Loucy (cell line): ENCODE measurements at regions not wholly inside any gene's neighbourhood (a gene's known extent, or its start where the extent isn't known, plus 50 kb on each side); places are given as distances from the start of the nearest gene placed in this dataset.

Experiments used
- H2AFZ ChIP-seq: fragments of 200-600 bp; sonication (generic); 2 replicates; pipeline ENCODE4 v1.6.0; 2016; ENCODE audit warnings: antibody characterized with exemption, mild to moderate bottlenecking, low read length, moderate library complexity
- H3F3A ChIP-seq: fragments of 200-600 bp; 2 replicates; pipeline ENCODE4 v1.6.0; 2016; ENCODE audit warnings: antibody characterized with exemption, low read depth, mild to moderate bottlenecking
- H3K27me3 ChIP-seq: fragments of 200-600 bp; sonication (generic); 2 replicates; pipeline ENCODE4 v1.6.1; 2014; ENCODE audit warnings: low read length, mild to moderate bottlenecking; ENCODE audit not compliant: insufficient read depth, poor library complexity, severe bottlenecking
- H3K36me3 ChIP-seq: fragments of 200-600 bp; sonication (generic); 2 replicates; pipeline ENCODE4 v1.6.1; 2016; ENCODE audit warnings: low read length; ENCODE audit not compliant: insufficient read depth
- H3K4me1 ChIP-seq: fragments of 200-600 bp; sonication (generic); 2 replicates; pipeline ENCODE4 v1.5.1; 2014; ENCODE audit warnings: low read length, mild to moderate bottlenecking; ENCODE audit not compliant: insufficient read depth, poor library complexity, severe bottlenecking
- H3K4me2 ChIP-seq: fragments of 200-600 bp; sonication (generic); 2 replicates; pipeline ENCODE4 v1.6.0; 2014; ENCODE audit warnings: antibody characterized with exemption, low read length, low read depth, mild to moderate bottlenecking; ENCODE audit not compliant: poor library complexity, severe bottlenecking
- H3K4me3 ChIP-seq: fragments of 200-600 bp; sonication (generic); 2 replicates; pipeline ENCODE4 v1.5.1; 2014; ENCODE audit warnings: low read length, mild to moderate bottlenecking, mixed read lengths; ENCODE audit not compliant: poor library complexity, severe bottlenecking
- H3K79me2 ChIP-seq: fragments of 200-600 bp; sonication (generic); 2 replicates; pipeline ENCODE4 v1.6.1; 2014; ENCODE audit warnings: low read length; ENCODE audit not compliant: insufficient read depth
- H3K9ac ChIP-seq: fragments of 200-600 bp; sonication (generic); 2 replicates; pipeline ENCODE4 v1.6.0; 2014; ENCODE audit warnings: mild to moderate bottlenecking, low read depth, low read length, moderate library complexity; ENCODE audit not compliant: poor library complexity, severe bottlenecking
- H3K9me2 ChIP-seq: fragments of 200-600 bp; sonication (generic); replicated peaks from 2 replicates; pipeline ENCODE4 v1.6.1; 2016; ENCODE audit warnings: low read depth, low read length, mixed read lengths
- H3K9me3 ChIP-seq: fragments of 200-600 bp; sonication (generic); 2 replicates; pipeline ENCODE4 v1.6.1; 2014; ENCODE audit warnings: mild to moderate bottlenecking, antibody characterized with exemption, low read length, low read depth; ENCODE audit not compliant: insufficient read depth
- H4K20me1 ChIP-seq: fragments of 200-600 bp; sonication (generic); 2 replicates; pipeline ENCODE4 v1.6.0; 2014; ENCODE audit warnings: antibody characterized with exemption, low read length, mild to moderate bottlenecking; ENCODE audit not compliant: insufficient read depth, poor library complexity, severe bottlenecking
- CTCF ChIP-seq: fragments of 200-600 bp; sonication (generic); conservative IDR thresholded peaks from 2 replicates; pipeline ENCODE4 v1.5.1; 2014; ENCODE audit warnings: mild to moderate bottlenecking, antibody characterized with exemption, low read length
- EZH2phosphoT487 ChIP-seq: fragments of 200-600 bp; IDR thresholded peaks from 2 replicates; pipeline ENCODE4 v1.6.1; 2018; ENCODE audit warnings: antibody characterized with exemption, mild to moderate bottlenecking, moderate library complexity, borderline replicate concordance

- Histone ChIP-seq H3K9me2 (no peaks in the 10 kb centered on the region), H3K27me3 (no peaks in the 10 kb centered on the region), H3K79me2 (no peaks in the 10 kb centered on the region), H3F3A (no peaks in the 10 kb centered on the region), H3K36me3 (no peaks in the 10 kb centered on the region), H3K4me3 (no peak overlapping the region), H2AFZ (no peak overlapping the region), H3K9ac (no peak overlapping the region), H4K20me1 (no peaks in the 10 kb centered on the region), H3K4me2 (no peak overlapping the region), H3K9me3 (no peaks in the 10 kb centered on the region), H3K4me1 (no peaks in the 10 kb centered on the region)
- no peak for TF ChIP-seq EZH2phosphoT487
- no peak for TF ChIP-seq CTCF
Observed at GRCh38 chr1:239572183-239572582, 185.8 kb downstream of the CHRM3 start.

- no peak overlapping the region for H3K9ac ChIP-seq
- H3K9me3 ChIP-seq = no peaks in the 10 kb centered on the region
- no peaks in the 10 kb centered on the region for H3F3A ChIP-seq
- TF ChIP-seq CTCF = no peak
- TF ChIP-seq EZH2phosphoT487 = no peak
- H3K36me3 ChIP-seq = no peaks in the 10 kb centered on the region
- no peaks in the 10 kb centered on the region for H4K20me1 ChIP-seq
- no peaks in the 10 kb centered on the region for H3K9me2 ChIP-seq
- no peaks in the 10 kb centered on the region for H3K27me3 ChIP-seq
- H3K4me1 ChIP-seq = no peaks in the 10 kb centered on the region
- no peaks in the 10 kb centered on the region for H3K79me2 ChIP-seq
- H3K4me2 ChIP-seq = no peak overlapping the region
- no peak overlapping the region for H3K4me3 ChIP-seq
- H2AFZ ChIP-seq = no peak overlapping the region
Observed at GRCh38 chr1:239574112-239574511, 187.7 kb downstream of the CHRM3 start.

GRCh38 chr1:239575113-239575512, 188.7 kb downstream of the CHRM3 start:
- no peak for TF ChIP-seq CTCF
- no peak for TF ChIP-seq EZH2phosphoT487
- Histone ChIP-seq H3K4me2 (no peak overlapping the region), H3K79me2 (no peaks in the 10 kb centered on the region), H3F3A (no peaks in the 10 kb centered on the region), H4K20me1 (no peaks in the 10 kb centered on the region), H3K9me2 (no peaks in the 10 kb centered on the region), H3K4me3 (no peak overlapping the region), H3K27me3 (no peaks in the 10 kb centered on the region), H3K36me3 (no peaks in the 10 kb centered on the region), H2AFZ (no peak overlapping the region), H3K9me3 (no peaks in the 10 kb centered on the region), H3K9ac (no peak overlapping the region), H3K4me1 (no peaks in the 10 kb centered on the region)
